CD4-positive, alpha-beta T cell (primary cell): ENCODE measurements at regions not wholly inside any gene's neighbourhood (a gene's known extent, or its start where the extent isn't known, plus 50 kb on each side); places are given as distances from the start of the nearest gene placed in this dataset.

Source experiments
- ATAC-seq: fragments of 200-7000 bp; cut with Tn5 transposase; one replicate; pipeline ENCODE4 v1.10.0; 2022; ENCODE audit warnings: mild to moderate bottlenecking; ENCODE audit not compliant: poor library complexity
- CTCF ChIA-PET: fragments of 350-600 bp; sonication (Branson Sonifier 250); formaldehyde crosslinking; loops from one replicate; lab custom pipeline; 2021; ENCODE audit warnings: antibody characterized with exemption, inconsistent platforms; lab: Charles Lee
- POLR2A ChIA-PET: fragments of 350-600 bp; sonication (Branson Sonifier 250); formaldehyde crosslinking; loops from one replicate; lab custom pipeline; 2021; ENCODE audit warnings: antibody characterized with exemption, inconsistent platforms; lab: Charles Lee
- DNase-seq, 14 experiments: peaks; one replicate each; pipeline ENCODE4 v3.0.0-alpha.2; 2013 to 2020; ENCODE audit warnings: mixed read lengths in 2 of 14
- H3K27ac ChIP-seq, 2 donors: one replicate each; pipeline versions ENCODE4 v1.5.1 to v1.7.0; 2013; ENCODE audit warnings: low read length in 2 of 2, low read depth in 1 of 2, mild to moderate bottlenecking in 1 of 2
- H3K27me3 ChIP-seq, 2 experiments: 1 replicate in 1 of 2; 2 replicates in 1 of 2; pipeline versions ENCODE4 v1.6.1 to v1.7.0; 2013; ENCODE audit warnings: low read length in 2 of 2, control low read depth in 1 of 2, mild to moderate bottlenecking in 1 of 2, moderate library complexity in 1 of 2; ENCODE audit not compliant: insufficient read depth in 2 of 2, control insufficient read depth in 1 of 2
- H3K36me3 ChIP-seq: one replicate; pipeline ENCODE4 v1.6.1; 2013; ENCODE audit warnings: low read length, control low read depth; ENCODE audit not compliant: insufficient read depth
- H3K4me1 ChIP-seq: one replicate; pipeline ENCODE4 v1.6.1; 2013; ENCODE audit warnings: low read length, control low read depth; ENCODE audit not compliant: insufficient read depth
- H3K4me3 ChIP-seq: one replicate; pipeline ENCODE4 v1.5.1; 2013; ENCODE audit warnings: mild to moderate bottlenecking, low read length, moderate library complexity
- H3K9me3 ChIP-seq, 2 experiments: 1 replicate in 1 of 2; 2 replicates in 1 of 2; pipeline versions ENCODE4 v1.6.1 to v1.7.0; 2013; ENCODE audit warnings: low read length in 2 of 2, mild to moderate bottlenecking in 2 of 2, control low read depth in 1 of 2, moderate library complexity in 1 of 2; ENCODE audit not compliant: control insufficient read depth in 1 of 2, insufficient read depth in 1 of 2
- H3K27ac Mint-ChIP-seq: one replicate; pipeline ENCODE4 v1.8.0; 2020; ENCODE audit warnings: mixed read lengths
- H3K27me3 Mint-ChIP-seq: one replicate; pipeline ENCODE4 v1.8.0; 2021; ENCODE audit warnings: mixed read lengths
- H3K36me3 Mint-ChIP-seq: one replicate; pipeline ENCODE4 v1.8.0; 2021; ENCODE audit warnings: low read depth, mixed read lengths
- H3K4me1 Mint-ChIP-seq: one replicate; pipeline ENCODE4 v1.8.0; 2021; ENCODE audit warnings: low read depth, mixed read lengths
- H3K4me3 Mint-ChIP-seq: one replicate; pipeline ENCODE4 v1.8.0; 2020; ENCODE audit warnings: mild to moderate bottlenecking, mixed read lengths
- H3K9me3 Mint-ChIP-seq: one replicate; pipeline ENCODE4 v1.8.0; 2020; ENCODE audit warnings: mixed read lengths
- intact Hi-C, 2 experiments: fragments of 100-400 bp; cut with DNase I in 1 of 2; cut with micrococcal nuclease in 1 of 2; formaldehyde crosslinking; loops; one replicate each; pipeline versions ENCODE4 v1.15.1 to v1.9.0; 2023 to 2025; cut with DNase I, micrococcal nuclease
- TF ChIP-seq, protein P1 (sequence below): fragments of 200-600 bp; IDR thresholded peaks from one replicate; pipeline ENCODE4 v1.8.0; 2022; ENCODE audit warnings: antibody characterized with exemption, mild to moderate bottlenecking

DNA sequence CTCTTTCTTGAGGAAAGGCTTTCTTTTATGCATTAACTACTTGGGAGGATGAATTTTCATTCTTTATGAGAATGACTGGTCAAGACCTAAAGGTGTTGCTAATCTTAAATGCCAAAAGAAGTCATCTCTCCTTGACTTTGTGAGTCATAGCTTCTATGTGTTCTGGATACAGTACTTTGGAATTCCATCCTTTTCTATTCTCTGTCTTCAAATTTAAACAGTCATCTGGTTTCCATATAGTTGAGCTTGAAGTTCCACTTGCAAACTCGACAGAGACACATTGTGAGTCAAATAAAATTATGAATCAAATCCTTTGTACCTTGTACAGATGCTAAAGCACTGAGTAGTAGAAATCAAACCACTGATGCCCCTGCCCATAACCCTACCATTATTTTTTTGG, 271.9 kb upstream of the PMFBP1 start:
- ATAC-seq (no peak), DNase-seq (no peak)
- H3K36me3 ChIP-seq = no peaks in the 10 kb centered on the region
- intact Hi-C loops = no loop called here
- H3K36me3 Mint-ChIP-seq = no peaks in the 10 kb centered on the region
- peaks cover 0 to 6% of the 10 kb centered on the region in 2 experiments for H3K9me3 ChIP-seq
- H3K9me3 Mint-ChIP-seq = peaks cover 6% of the 10 kb centered on the region
- no peaks in the 10 kb centered on the region for H3K4me1 Mint-ChIP-seq
- CTCF ChIA-PET = interaction anchor here (0.9 kb wide), 1 partner anchor 12 kb away, joined by 3 read pairs; no protein-coding TSS in a partner anchor
- H3K4me1 ChIP-seq = no peaks in the 10 kb centered on the region
- H3K27ac ChIP-seq = no peak overlapping the region
- no peak overlapping the region for H3K27ac Mint-ChIP-seq
- POLR2A ChIA-PET = no interaction called here
- no peak overlapping the region for H3K4me3 ChIP-seq
- no peaks in the 10 kb centered on the region for H3K27me3 ChIP-seq
- H3K4me3 Mint-ChIP-seq = no peak overlapping the region
- TF ChIP-seq, protein P1, sequence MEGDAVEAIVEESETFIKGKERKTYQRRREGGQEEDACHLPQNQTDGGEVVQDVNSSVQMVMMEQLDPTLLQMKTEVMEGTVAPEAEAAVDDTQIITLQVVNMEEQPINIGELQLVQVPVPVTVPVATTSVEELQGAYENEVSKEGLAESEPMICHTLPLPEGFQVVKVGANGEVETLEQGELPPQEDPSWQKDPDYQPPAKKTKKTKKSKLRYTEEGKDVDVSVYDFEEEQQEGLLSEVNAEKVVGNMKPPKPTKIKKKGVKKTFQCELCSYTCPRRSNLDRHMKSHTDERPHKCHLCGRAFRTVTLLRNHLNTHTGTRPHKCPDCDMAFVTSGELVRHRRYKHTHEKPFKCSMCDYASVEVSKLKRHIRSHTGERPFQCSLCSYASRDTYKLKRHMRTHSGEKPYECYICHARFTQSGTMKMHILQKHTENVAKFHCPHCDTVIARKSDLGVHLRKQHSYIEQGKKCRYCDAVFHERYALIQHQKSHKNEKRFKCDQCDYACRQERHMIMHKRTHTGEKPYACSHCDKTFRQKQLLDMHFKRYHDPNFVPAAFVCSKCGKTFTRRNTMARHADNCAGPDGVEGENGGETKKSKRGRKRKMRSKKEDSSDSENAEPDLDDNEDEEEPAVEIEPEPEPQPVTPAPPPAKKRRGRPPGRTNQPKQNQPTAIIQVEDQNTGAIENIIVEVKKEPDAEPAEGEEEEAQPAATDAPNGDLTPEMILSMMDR = no peak
- no peaks in the 10 kb centered on the region for H3K27me3 Mint-ChIP-seq

DNA sequence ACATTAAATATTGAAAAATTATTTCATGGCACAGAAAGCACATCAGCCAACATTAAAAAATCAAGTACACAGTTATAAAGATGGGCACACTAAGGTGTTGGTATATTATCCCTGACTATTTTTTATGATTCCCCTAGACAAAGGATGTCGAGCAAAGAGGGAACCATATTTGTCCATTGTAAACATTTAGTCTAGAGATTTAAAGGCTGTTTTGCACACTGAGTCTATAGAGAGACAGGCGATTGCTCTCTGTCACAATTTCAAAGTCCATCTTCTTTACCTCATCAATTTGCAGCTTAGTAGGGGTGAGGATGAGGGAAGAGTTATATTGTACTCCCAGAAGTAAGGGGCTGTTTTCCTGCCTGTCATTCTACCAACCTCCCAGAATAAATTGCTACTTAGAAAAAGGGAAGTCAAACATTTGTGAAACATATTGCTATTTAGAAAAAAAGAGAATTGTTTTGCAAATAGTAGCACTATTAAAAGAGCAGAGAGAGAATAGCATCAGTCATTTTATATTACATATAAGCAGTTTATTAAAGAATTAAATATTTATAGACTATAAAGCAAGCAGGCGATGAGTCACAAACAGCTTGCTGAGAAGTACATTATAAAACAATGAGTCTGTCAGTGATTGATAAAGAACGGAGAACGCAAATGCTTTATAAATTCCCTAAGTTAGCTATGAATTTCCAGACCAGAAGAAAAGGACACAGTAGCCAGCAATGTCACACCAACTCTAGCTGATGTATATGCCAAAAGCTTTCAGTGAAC, 270.6 kb upstream of the PMFBP1 start:
- peaks cover 4% of the 10 kb centered on the region for H3K9me3 Mint-ChIP-seq
- no peak for ATAC-seq
- CTCF ChIA-PET = interaction anchor here (0.7 kb wide), 1 partner anchor 22 kb away, joined by 3 read pairs; no protein-coding TSS in a partner anchor

DNA sequence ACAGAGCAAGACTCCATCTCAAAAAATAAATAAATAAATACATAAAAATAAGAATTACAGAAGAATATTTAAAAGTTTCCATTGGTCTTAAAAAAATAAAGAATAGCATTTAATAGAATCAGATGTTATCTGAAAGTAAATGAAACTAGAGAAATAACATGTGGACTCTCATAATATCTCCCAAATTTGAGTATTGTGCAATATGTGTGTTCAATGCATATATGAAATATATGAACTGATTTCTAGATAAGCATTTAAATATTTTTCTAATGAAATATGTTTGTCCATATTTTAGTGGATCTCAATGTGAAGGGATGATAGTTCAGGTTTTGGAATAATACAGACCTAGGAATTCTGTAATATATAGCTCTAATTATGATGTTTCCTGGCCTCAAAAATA, 265.9 kb upstream of the PMFBP1 start:
- intact Hi-C loops = no loop called here
- Mint-ChIP-seq H3K27me3 (no peaks in the 10 kb centered on the region), H3K9me3 (peaks cover 13% of the 10 kb centered on the region), H3K27ac (no peak overlapping the region), H3K4me3 (no peak overlapping the region), H3K36me3 (peaks cover 6% of the 10 kb centered on the region), H3K4me1 (no peaks in the 10 kb centered on the region)
- CTCF ChIA-PET = no interaction called here
- DNase-seq = no peak
- TF ChIP-seq, protein P1 = no peak
- no peaks in the 10 kb centered on the region for H3K36me3 ChIP-seq
- peaks cover 0 to 14% of the 10 kb centered on the region in 2 experiments for H3K9me3 ChIP-seq
- POLR2A ChIA-PET = no interaction called here
- ATAC-seq = no peak
- no peak overlapping the region for H3K4me3 ChIP-seq
- no peaks in the 10 kb centered on the region for H3K27me3 ChIP-seq
- H3K4me1 ChIP-seq = no peaks in the 10 kb centered on the region
- no peak overlapping the region for H3K27ac ChIP-seq

More for the DNA sequence above, 270.6 kb upstream of the PMFBP1 start:
- no peak overlapping the region for H3K4me3 ChIP-seq
- Mint-ChIP-seq H3K4me3 (no peak overlapping the region), H3K36me3 (no peaks in the 10 kb centered on the region), H3K4me1 (no peaks in the 10 kb centered on the region), H3K27me3 (no peaks in the 10 kb centered on the region), H3K27ac (no peak overlapping the region)
- no peaks in the 10 kb centered on the region for H3K27me3 ChIP-seq
- no peaks in the 10 kb centered on the region for H3K9me3 ChIP-seq
- TF ChIP-seq, protein P1 = no peak
- H3K36me3 ChIP-seq = no peaks in the 10 kb centered on the region
- no peak overlapping the region for H3K27ac ChIP-seq
- POLR2A ChIA-PET = no interaction called here
- H3K4me1 ChIP-seq = no peaks in the 10 kb centered on the region
- intact Hi-C loops = no loop called here
- DNase-seq = no peak
